Gastrocnemius medialis (tissue), 4 donors: ENCODE measurements at regions not wholly inside any gene's neighbourhood (a gene's known extent, or its start where the extent isn't known, plus 50 kb on each side); places are given as distances from the start of the nearest gene placed in this dataset.

ENCODE experiments used
- CTCF ChIP-seq, 5 experiments: fragments of 450-650 bp in 3 of 5; fragments of 200-600 bp in 2 of 5; sonication (generic) in 2 of 5; IDR thresholded peaks in 4 of 5; conservative IDR thresholded peaks in 1 of 5; 1 replicate in 4 of 5; 2 replicates in 1 of 5; pipeline ENCODE4 v1.5.1; 2016 to 2019; ENCODE audit warnings: antibody characterized with exemption in 5 of 5, mild to moderate bottlenecking in 3 of 5, moderate library complexity in 3 of 5
- POLR2A ChIP-seq, 2 donors: fragments of 450-650 bp; IDR thresholded peaks; one replicate each; pipeline ENCODE4 v1.6.1; 2017; ENCODE audit warnings: antibody characterized with exemption in 2 of 2, mild to moderate bottlenecking in 2 of 2, moderate library complexity in 2 of 2

GRCh38 chr4:28267166-28267565, 1406.5 kb downstream of the STIM2 start:
- TF ChIP-seq POLR2A (IDR thresholded peaks at IDR 0.05) (no peak), CTCF (IDR thresholded peaks at IDR 0.05 in 4 of 5, conservative IDR thresholded peaks at IDR 0.05 in 1 of 5) (no peak)
